Activated naive CD8-positive, alpha-beta T cell treated with anti-CD3 and anti-CD28 coated beads, Interleukin-2, amount 10 ng/mL, durations not matched to agents 7 days and 5 days (primary cell): ENCODE measurements at regions not wholly inside any gene's neighbourhood (a gene's known extent, or its start where the extent isn't known, plus 50 kb on each side); places are given as distances from the start of the nearest gene placed in this dataset.
"Not testable (repeated sequence)": the region's sequence is repeated elsewhere in the genome, so short reads cannot be mapped to it uniquely, and the experiment has no call there.

Experiments
- ATAC-seq: fragments of 150-1000 bp; cut with Tn5 transposase; one replicate; pipeline ENCODE4 v1.10.0; 2021; ENCODE audit warnings: low read depth, moderate library complexity
- POLR2A ChIA-PET: fragments of 350-600 bp; sonication (Branson Sonifier 250); formaldehyde crosslinking; loops from one replicate; lab custom pipeline; 2021; ENCODE audit warnings: antibody characterized with exemption; lab: Charles Lee
- DNase-seq: peaks from one replicate; pipeline ENCODE4 v3.0.0; 2021
- H3K27ac Mint-ChIP-seq: one replicate; pipeline ENCODE4 v1.8.0; 2022; ENCODE audit warnings: mild to moderate bottlenecking, mixed read lengths
- H3K27me3 Mint-ChIP-seq: one replicate; pipeline ENCODE4 v1.8.0; 2022; ENCODE audit warnings: mild to moderate bottlenecking, moderate library complexity, mixed read lengths
- H3K36me3 Mint-ChIP-seq: one replicate; pipeline ENCODE4 v1.8.0; 2021; ENCODE audit warnings: mild to moderate bottlenecking, mixed read lengths
- H3K4me1 Mint-ChIP-seq: one replicate; pipeline ENCODE4 v1.8.0; 2021; ENCODE audit warnings: mixed read lengths
- H3K4me3 Mint-ChIP-seq: one replicate; pipeline ENCODE4 v1.8.0; 2022; ENCODE audit warnings: mild to moderate bottlenecking, moderate library complexity, mixed read lengths
- H3K9me3 Mint-ChIP-seq: one replicate; pipeline ENCODE4 v1.8.0; 2021; ENCODE audit warnings: mixed read lengths

- POLR2A ChIA-PET: no interaction called here
- ATAC-seq (no peak), DNase-seq (no peak)
- Mint-ChIP-seq H3K4me1 (no peaks in the 10 kb centered on the region), H3K4me3 (no peak overlapping the region), H3K27ac (no peak overlapping the region), H3K27me3 (no peaks in the 10 kb centered on the region), H3K36me3 (no peaks in the 10 kb centered on the region), H3K9me3 (no peaks in the 10 kb centered on the region)
Measured at GRCh38 chr9:73370053-73370452, 218.4 kb downstream of the ANXA1 start.

GRCh38 chr9:73371801-73372200 is 220.1 kb downstream of the ANXA1 start:
- Mint-ChIP-seq H3K4me1 (no peaks in the 10 kb centered on the region), H3K36me3 (no peaks in the 10 kb centered on the region), H3K27ac (no peak overlapping the region), H3K9me3 (no peaks in the 10 kb centered on the region), H3K27me3 (no peaks in the 10 kb centered on the region), H3K4me3 (no peak overlapping the region)
- ATAC-seq (no peak), DNase-seq (no peak)
- POLR2A ChIA-PET: no interaction called here

GRCh38 chr9:73380411-73380810 is 228.7 kb downstream of the ANXA1 start:
- Mint-ChIP-seq H3K27me3 (no peaks in the 10 kb centered on the region), H3K9me3 (no peaks in the 10 kb centered on the region), H3K36me3 (no peaks in the 10 kb centered on the region), H3K4me1 (no peaks in the 10 kb centered on the region), H3K27ac (no peak overlapping the region), H3K4me3 (no peak overlapping the region)
- POLR2A ChIA-PET: no interaction called here
- ATAC-seq (no peak), DNase-seq (no peak)

- H3K27ac Mint-ChIP-seq: no peak overlapping the region
Measured at GRCh38 chr9:73402081-73403028, 250.7 kb downstream of the ANXA1 start.

GRCh38 chr9:73411494-73411893 is 259.8 kb downstream of the ANXA1 start:
- POLR2A ChIA-PET: no interaction called here
- DNase-seq: no peak
- H3K4me3 Mint-ChIP-seq: no peak overlapping the region
- H3K27me3 Mint-ChIP-seq: no peaks in the 10 kb centered on the region
- no peaks in the 10 kb centered on the region for H3K4me1 Mint-ChIP-seq
- H3K9me3 Mint-ChIP-seq: no peaks in the 10 kb centered on the region
- H3K36me3 Mint-ChIP-seq: no peaks in the 10 kb centered on the region
- no peak overlapping the region for H3K27ac Mint-ChIP-seq
- no peak for ATAC-seq

More at GRCh38 chr9:73402081-73403028, 250.7 kb downstream of the ANXA1 start:
- H3K4me1 Mint-ChIP-seq: no peaks in the 10 kb centered on the region
- no peak overlapping the region for H3K4me3 Mint-ChIP-seq
- DNase-seq: no peak
- no peaks in the 10 kb centered on the region for H3K36me3 Mint-ChIP-seq
- peaks cover 3% of the 10 kb centered on the region for H3K9me3 Mint-ChIP-seq
- POLR2A ChIA-PET: no interaction called here
- ATAC-seq: no peak
- H3K27me3 Mint-ChIP-seq: no peaks in the 10 kb centered on the region

- Mint-ChIP-seq H3K9me3 (no peaks in the 10 kb centered on the region), H3K36me3 (no peaks in the 10 kb centered on the region), H3K4me1 (no peaks in the 10 kb centered on the region), H3K27ac (no peak overlapping the region), H3K27me3 (no peaks in the 10 kb centered on the region), H3K4me3 (no peak overlapping the region)
- POLR2A ChIA-PET: no interaction called here
- DNase-seq: no peak
- no peak for ATAC-seq
Measured at GRCh38 chr9:73412874-73413273, 261.2 kb downstream of the ANXA1 start.

- no peaks in the 10 kb centered on the region for H3K36me3 Mint-ChIP-seq
- no peaks in the 10 kb centered on the region for H3K27me3 Mint-ChIP-seq
- H3K4me3 Mint-ChIP-seq: no peak overlapping the region
- no peaks in the 10 kb centered on the region for H3K4me1 Mint-ChIP-seq
- H3K9me3 Mint-ChIP-seq: no peaks in the 10 kb centered on the region
- ATAC-seq: no peak
- no peak overlapping the region for H3K27ac Mint-ChIP-seq
- POLR2A ChIA-PET: no interaction called here
- no peak for DNase-seq
Measured at GRCh38 chr9:73423891-73424290, 272.2 kb downstream of the ANXA1 start.

- no peak overlapping the region for H3K27ac Mint-ChIP-seq
- no peak for ATAC-seq
Measured at GRCh38 chr9:73426269-73426668, 274.6 kb downstream of the ANXA1 start.

GRCh38 chr9:73434826-73435225 is 283.2 kb downstream of the ANXA1 start:
- POLR2A ChIA-PET: no interaction called here
- H3K4me1 Mint-ChIP-seq: no peaks in the 10 kb centered on the region
- H3K4me3 Mint-ChIP-seq: no peak overlapping the region
- no peaks in the 10 kb centered on the region for H3K36me3 Mint-ChIP-seq
- no peak for ATAC-seq
- H3K27me3 Mint-ChIP-seq: no peaks in the 10 kb centered on the region
- peaks cover 1% of the 10 kb centered on the region for H3K9me3 Mint-ChIP-seq
- H3K27ac Mint-ChIP-seq: no peak overlapping the region
- DNase-seq: no peak

More at GRCh38 chr9:73426269-73426668, 274.6 kb downstream of the ANXA1 start:
- DNase-seq: no peak
- no peaks in the 10 kb centered on the region for H3K27me3 Mint-ChIP-seq
- no peaks in the 10 kb centered on the region for H3K4me1 Mint-ChIP-seq
- POLR2A ChIA-PET: no interaction called here
- H3K9me3 Mint-ChIP-seq: no peaks in the 10 kb centered on the region
- no peaks in the 10 kb centered on the region for H3K36me3 Mint-ChIP-seq
- no peak overlapping the region for H3K4me3 Mint-ChIP-seq

- Mint-ChIP-seq H3K27ac (no peak overlapping the region), H3K4me3 (no peak overlapping the region), H3K4me1 (no peaks in the 10 kb centered on the region), H3K27me3 (no peaks in the 10 kb centered on the region), H3K36me3 (no peaks in the 10 kb centered on the region), H3K9me3 (no peaks in the 10 kb centered on the region)
- POLR2A ChIA-PET: no interaction called here
- no peak for DNase-seq
- no peak for ATAC-seq
Measured at GRCh38 chr9:73437758-73438157, 286.1 kb downstream of the ANXA1 start.

- H3K4me1 Mint-ChIP-seq, H3K27me3 Mint-ChIP-seq, H3K36me3 Mint-ChIP-seq, H3K4me3 Mint-ChIP-seq, DNase-seq, POLR2A ChIA-PET, ATAC-seq, H3K27ac Mint-ChIP-seq, H3K9me3 Mint-ChIP-seq: not testable (repeated sequence)
Measured at GRCh38 chr9:73439839-73440238, 288.2 kb downstream of the ANXA1 start.

- no peak overlapping the region for H3K4me3 Mint-ChIP-seq
- ATAC-seq: no peak
- POLR2A ChIA-PET: no interaction called here
- H3K9me3 Mint-ChIP-seq: no peaks in the 10 kb centered on the region
- DNase-seq: no peak
- H3K27ac Mint-ChIP-seq: no peak overlapping the region
- no peaks in the 10 kb centered on the region for H3K36me3 Mint-ChIP-seq
- no peaks in the 10 kb centered on the region for H3K4me1 Mint-ChIP-seq
- H3K27me3 Mint-ChIP-seq: no peaks in the 10 kb centered on the region
Measured at GRCh38 chr9:73441223-73441622, 289.6 kb downstream of the ANXA1 start.

GRCh38 chr9:73441890-73442818 is 290.5 kb downstream of the ANXA1 start:
- no peaks in the 10 kb centered on the region for H3K36me3 Mint-ChIP-seq
- H3K4me1 Mint-ChIP-seq: no peaks in the 10 kb centered on the region
- no peak overlapping the region for H3K4me3 Mint-ChIP-seq
- H3K27ac Mint-ChIP-seq: no peak overlapping the region
- H3K9me3 Mint-ChIP-seq: no peaks in the 10 kb centered on the region
- POLR2A ChIA-PET: no interaction called here
- no peak for DNase-seq
- H3K27me3 Mint-ChIP-seq: no peaks in the 10 kb centered on the region
- no peak for ATAC-seq
